ENCODE measurements at regions not wholly inside any gene's neighbourhood (a gene's known extent, or its start where the extent isn't known, plus 50 kb on each side); places are given as distances from the start of the nearest gene placed in this dataset.

DNA sequence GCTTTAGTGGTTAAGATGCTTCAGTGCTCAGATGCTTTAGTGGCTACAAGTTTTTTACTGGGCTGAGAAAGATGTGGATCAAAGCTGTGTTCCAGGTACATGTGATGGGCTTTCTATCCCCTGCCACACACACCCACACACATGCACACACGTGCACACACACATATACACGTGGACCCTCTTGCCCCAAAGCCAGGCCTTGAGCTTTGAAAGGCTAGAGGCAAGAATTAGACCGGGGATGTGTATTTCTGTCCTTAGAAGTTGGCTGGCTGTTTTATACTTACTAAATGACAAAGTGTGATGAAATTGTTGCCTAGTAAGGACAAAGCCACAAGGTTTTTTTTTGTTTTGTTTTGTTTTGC is 376.5 kb downstream of the C12orf75 start:
- TF ChIP-seq GATA3 (IDR thresholded peaks at IDR 0.05; ENCODE audit: low read depth, low read length) (no peak), GATA2 (IDR thresholded peaks at IDR 0.05; ENCODE audit: low read depth, low read length) (no peak)

All from SH-SY5Y (cell line).